Skeletal muscle satellite cell (primary cell): ENCODE measurements at regions not wholly inside any gene's neighbourhood (a gene's known extent, or its start where the extent isn't known, plus 50 kb on each side); places are given as distances from the start of the nearest gene placed in this dataset.
"Not testable (repeated sequence)": the region's sequence is repeated elsewhere in the genome, so short reads cannot be mapped to it uniquely, and the experiment has no call there.

Experiments used
- H3K27me3 ChIP-seq: 2 replicates; pipeline ENCODE4 v1.7.0; 2013; ENCODE audit warnings: low read length; ENCODE audit not compliant: control insufficient read depth, insufficient read depth
- H3K36me3 ChIP-seq: 2 replicates; pipeline ENCODE4 v1.7.0; 2013; ENCODE audit warnings: mild to moderate bottlenecking, control low read depth, low read length; ENCODE audit not compliant: insufficient read depth
- H3K4me1 ChIP-seq: 2 replicates; pipeline ENCODE4 v1.7.0; 2013; ENCODE audit warnings: low read length; ENCODE audit not compliant: control insufficient read depth, insufficient read depth
- H3K4me2 ChIP-seq: 2 replicates; pipeline ENCODE4 v1.7.0; 2013; ENCODE audit warnings: mild to moderate bottlenecking, low read length
- H3K4me3 ChIP-seq: 2 replicates; pipeline ENCODE4 v1.7.0; 2013; ENCODE audit warnings: low read length
- H3K9ac ChIP-seq: 2 replicates; pipeline ENCODE4 v1.7.0; 2013; ENCODE audit warnings: mild to moderate bottlenecking, low read depth, low read length, moderate library complexity
- H3K9me3 ChIP-seq: replicated peaks from 2 replicates; pipeline ENCODE4 v1.7.0; 2013; ENCODE audit warnings: mild to moderate bottlenecking, control low read depth, low read length

DNA sequence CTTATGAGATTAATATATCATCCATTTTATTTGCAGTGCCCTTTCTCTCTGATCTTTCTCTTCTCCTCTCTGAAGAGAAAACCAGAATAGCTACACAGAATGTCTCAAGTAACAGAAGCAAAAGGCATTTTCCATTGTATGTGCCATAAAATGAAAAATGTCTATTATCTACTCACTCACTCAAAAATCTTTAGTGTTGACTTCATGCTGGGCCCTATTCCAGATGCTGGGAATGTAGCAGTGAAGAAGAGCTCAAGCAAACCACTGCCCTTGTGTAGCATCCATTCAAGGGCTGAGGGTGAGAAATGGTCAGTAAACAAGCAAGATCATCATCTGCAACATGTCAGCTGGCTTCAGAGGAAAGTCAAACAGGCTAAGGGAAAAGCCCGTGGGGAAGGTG is 427.7 kb downstream of the METTL4 start:
- Histone ChIP-seq H3K4me2 (no peak overlapping the region), H3K4me1 (no peaks in the 10 kb centered on the region)

DNA sequence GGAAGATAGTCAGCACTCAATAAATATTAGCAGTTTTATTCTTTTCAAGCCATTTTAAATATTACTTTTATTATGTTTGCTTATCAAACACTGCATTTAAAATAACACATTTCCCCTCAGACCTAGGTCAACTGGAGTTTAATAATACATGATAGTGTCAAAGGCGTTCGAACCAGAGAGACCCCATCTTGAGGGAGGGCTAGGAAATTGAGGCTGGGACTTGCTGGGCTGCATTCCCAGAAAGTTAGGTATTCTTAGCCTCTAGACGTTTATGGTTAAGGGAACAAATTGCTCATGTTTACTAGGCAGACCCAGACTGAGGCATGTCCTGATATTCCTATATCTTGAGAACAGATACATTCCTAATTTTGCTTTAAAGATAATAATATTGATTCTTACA is 426.5 kb downstream of the METTL4 start:
- H3K9ac ChIP-seq, result no peak overlapping the region
- no peaks in the 10 kb centered on the region for H3K36me3 ChIP-seq
- no peak overlapping the region for H3K4me2 ChIP-seq
- H3K9me3 ChIP-seq, result no peaks in the 10 kb centered on the region
- no peak overlapping the region for H3K4me3 ChIP-seq
- H3K4me1 ChIP-seq, result no peaks in the 10 kb centered on the region
- H3K27me3 ChIP-seq, result no peaks in the 10 kb centered on the region

More for the DNA sequence above, 427.7 kb downstream of the METTL4 start:
- H3K36me3 ChIP-seq, result no peaks in the 10 kb centered on the region
- H3K9me3 ChIP-seq, result no peaks in the 10 kb centered on the region
- no peaks in the 10 kb centered on the region for H3K27me3 ChIP-seq
- no peak overlapping the region for H3K9ac ChIP-seq
- no peak overlapping the region for H3K4me3 ChIP-seq

DNA sequence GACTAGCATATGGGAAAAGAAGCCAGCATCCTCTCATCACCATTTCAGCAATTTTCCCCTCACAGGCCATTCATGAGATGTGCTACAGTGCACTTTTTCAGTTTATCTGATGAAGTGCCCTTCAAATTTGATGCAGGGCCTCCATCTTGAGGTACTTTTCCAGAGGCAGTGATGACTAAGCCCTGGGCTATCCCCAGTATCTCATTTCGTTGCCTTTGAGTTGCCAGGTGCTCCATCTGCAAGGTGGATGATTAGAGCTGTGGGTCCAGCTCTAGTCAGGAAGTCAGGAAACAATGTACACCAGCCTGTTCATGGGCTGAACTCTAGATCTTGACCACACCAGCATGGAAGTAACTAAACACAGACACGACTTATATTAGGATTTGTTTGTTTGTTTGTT is 425.2 kb downstream of the METTL4 start:
- no peaks in the 10 kb centered on the region for H3K27me3 ChIP-seq
- H3K36me3 ChIP-seq, result no peaks in the 10 kb centered on the region
- H3K4me2 ChIP-seq, result no peak overlapping the region
- H3K4me1 ChIP-seq, result no peaks in the 10 kb centered on the region
- no peak overlapping the region for H3K9ac ChIP-seq
- H3K4me3 ChIP-seq, result no peak overlapping the region
- no peaks in the 10 kb centered on the region for H3K9me3 ChIP-seq

DNA sequence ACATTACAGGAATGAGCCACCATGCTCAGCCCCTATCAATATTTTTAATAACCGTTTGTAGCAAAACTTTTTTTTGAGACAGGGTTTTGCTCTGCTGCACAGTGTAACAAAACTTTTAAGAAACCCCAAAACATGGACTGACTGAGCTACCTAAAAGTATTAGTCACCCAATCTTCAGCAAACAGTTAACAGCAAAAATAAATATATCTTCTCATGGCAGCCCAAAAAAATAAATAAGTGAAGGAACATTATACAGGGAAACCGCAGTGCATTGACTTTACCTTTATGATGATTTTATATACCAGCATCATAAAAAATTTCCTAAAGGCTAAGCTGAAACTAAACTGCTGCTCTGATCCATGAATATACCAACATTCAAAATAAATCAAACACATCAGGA is 424.6 kb downstream of the METTL4 start:
- Histone ChIP-seq H3K4me2 (no peak overlapping the region), H3K4me1 (no peaks in the 10 kb centered on the region), H3K36me3 (no peaks in the 10 kb centered on the region), H3K4me3 (no peak overlapping the region), H3K9me3 (no peaks in the 10 kb centered on the region), H3K9ac (no peak overlapping the region), H3K27me3 (no peaks in the 10 kb centered on the region)

DNA sequence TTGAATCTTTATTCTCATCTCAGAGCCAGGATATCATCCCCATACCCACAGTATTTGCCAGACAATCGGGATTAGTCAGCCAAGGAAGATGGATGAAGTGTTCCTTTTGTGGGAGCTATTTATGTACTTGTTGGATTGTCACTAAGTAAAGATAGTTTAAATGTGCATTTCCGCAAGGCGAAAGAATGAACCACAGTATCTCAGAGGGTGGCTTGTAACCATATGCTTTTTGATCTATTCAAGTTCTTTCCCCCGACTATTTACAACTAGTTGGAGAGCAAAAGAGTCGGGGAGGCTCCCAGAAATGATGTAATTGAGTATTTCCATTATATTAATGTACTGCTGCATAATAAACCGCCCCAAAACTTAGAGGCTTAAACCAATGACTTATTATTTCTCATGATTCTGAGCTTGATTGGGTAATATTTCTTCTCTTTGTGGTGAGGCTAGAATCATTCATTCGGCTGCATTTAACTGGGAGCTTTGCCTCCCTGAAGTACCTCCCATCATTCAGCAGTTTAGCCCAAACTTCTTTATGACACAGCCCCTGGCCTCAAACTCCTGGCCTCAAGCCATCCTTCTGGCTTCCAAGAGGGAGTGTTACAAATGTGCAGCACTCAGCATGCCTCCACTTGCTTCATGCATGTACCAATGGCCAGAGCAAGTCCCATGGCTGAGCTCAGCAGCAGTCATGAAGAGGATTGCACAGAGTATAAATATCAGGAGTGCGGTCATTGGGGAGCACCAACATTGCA is 423.7 kb downstream of the METTL4 start:
- Histone ChIP-seq H3K4me2 (no peak overlapping the region), H3K4me1 (no peaks in the 10 kb centered on the region), H3K9ac (no peak overlapping the region), H3K27me3 (no peaks in the 10 kb centered on the region), H3K36me3 (no peaks in the 10 kb centered on the region), H3K4me3 (no peak overlapping the region), H3K9me3 (no peaks in the 10 kb centered on the region)

DNA sequence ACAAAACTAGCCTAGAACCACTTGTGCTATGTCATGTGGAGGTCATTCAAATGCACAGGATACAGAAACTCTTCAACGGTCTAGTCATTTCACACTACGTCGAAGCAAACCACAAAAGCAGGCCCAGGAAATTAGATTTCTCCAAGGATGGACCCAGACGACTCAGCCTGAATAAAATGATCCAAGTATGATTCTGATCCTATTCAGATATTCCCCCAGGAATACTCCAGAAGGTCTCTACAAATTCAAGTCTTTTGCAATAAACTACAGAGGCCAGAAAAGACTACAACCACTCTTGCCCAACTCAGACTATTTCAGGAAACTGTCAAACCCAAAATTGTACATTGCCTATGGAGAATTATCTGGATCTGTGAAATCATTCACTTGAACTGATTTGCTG is 422.5 kb downstream of the METTL4 start:
- H3K4me1 ChIP-seq, result no peaks in the 10 kb centered on the region
- no peak overlapping the region for H3K4me2 ChIP-seq
- no peaks in the 10 kb centered on the region for H3K36me3 ChIP-seq
- no peaks in the 10 kb centered on the region for H3K27me3 ChIP-seq
- no peak overlapping the region for H3K9ac ChIP-seq
- no peak overlapping the region for H3K4me3 ChIP-seq
- H3K9me3 ChIP-seq, result no peaks in the 10 kb centered on the region

DNA sequence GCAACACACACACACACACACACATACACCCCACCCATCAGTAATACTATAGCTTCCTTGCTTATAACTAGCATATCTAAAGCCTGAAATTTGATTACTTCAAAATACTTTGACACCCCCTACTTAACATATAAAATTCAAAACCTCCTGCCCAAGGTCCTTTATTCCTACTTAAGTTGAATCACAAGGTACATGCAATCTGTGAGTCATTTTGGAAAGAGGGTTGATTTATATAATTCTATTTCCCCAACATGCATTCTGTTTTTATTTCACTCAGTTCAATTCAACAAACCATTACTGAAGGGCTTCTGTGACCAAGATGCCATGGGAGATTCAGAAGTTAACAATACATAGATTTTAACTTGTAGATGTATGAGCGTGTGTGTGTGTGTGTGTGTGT is 420.7 kb downstream of the METTL4 start:
- Histone ChIP-seq H3K36me3 (no peaks in the 10 kb centered on the region), H3K27me3 (no peaks in the 10 kb centered on the region), H3K4me2 (no peak overlapping the region), H3K4me1 (no peaks in the 10 kb centered on the region), H3K9ac (no peak overlapping the region), H3K4me3 (no peak overlapping the region), H3K9me3 (no peaks in the 10 kb centered on the region)

DNA sequence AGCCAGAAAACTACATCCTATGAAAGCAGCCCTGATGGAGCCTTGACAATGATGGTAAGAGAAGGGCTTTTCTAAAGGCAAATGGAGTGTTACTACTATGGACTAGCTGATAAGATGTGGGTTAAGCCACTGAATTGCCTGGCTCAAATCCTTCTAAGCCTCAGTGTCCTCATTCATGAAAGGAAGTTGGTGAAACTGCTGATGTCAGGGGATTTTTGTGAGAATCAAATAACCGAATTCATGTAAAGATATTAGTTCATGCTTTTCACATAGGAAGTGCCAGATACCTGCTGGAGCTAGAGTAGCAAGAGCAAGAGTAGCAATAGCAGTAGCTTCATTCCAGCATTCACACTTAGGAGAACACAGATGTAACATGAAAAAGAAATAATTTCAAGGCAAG is 417.0 kb downstream of the METTL4 start:
- Histone ChIP-seq H3K9me3 (no peaks in the 10 kb centered on the region), H3K4me1 (no peaks in the 10 kb centered on the region), H3K36me3 (no peaks in the 10 kb centered on the region), H3K4me3 (no peak overlapping the region), H3K4me2 (no peak overlapping the region), H3K27me3 (no peaks in the 10 kb centered on the region), H3K9ac (no peak overlapping the region)

DNA sequence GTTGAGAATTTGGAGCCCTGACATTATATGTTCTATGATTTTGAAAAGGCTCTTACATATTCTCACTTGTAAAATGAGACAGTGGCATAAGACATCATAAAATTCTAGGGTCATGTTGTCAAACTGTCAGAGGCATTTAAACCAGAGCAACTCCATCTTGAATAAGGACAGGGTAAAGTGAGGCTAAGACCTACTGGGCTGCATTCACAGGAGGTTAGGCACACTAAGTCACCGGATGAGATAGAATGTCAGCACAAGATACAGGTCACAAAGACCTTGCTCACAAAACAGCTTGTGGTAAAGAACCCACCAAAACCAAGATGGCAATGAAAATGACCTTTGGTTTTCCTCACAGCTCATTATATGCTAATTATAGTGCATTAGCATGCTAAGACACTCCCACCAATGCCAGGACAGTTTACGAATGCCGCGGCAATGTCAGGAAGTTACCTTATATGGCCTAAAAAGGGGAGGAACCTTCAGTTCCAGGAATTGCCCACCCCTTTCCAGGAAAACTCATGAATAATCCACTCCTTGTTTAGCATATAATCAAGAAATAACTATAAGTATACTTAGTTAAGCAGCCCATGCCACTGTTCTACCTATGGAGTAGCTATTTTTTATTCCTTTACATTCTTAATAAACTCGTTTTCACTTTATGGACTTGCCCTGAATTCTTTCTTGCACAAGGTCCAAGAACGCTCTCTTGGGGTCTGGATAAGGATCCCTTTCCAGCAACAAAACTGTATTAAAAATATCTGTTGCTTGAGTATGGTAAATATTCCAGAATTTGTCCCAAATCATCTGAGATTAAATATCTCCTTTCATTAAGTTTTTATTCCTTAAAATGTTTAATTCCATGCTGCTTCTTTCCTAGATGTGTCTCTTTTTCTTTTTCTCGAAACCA is 406.4 kb downstream of the METTL4 start:
- no peaks in the 10 kb centered on the region for H3K9me3 ChIP-seq
- H3K4me3 ChIP-seq, result no peak overlapping the region
- no peak overlapping the region for H3K4me2 ChIP-seq
- H3K4me1 ChIP-seq, result no peaks in the 10 kb centered on the region
- H3K36me3 ChIP-seq, result no peaks in the 10 kb centered on the region
- H3K9ac ChIP-seq, result no peak overlapping the region
- no peaks in the 10 kb centered on the region for H3K27me3 ChIP-seq

DNA sequence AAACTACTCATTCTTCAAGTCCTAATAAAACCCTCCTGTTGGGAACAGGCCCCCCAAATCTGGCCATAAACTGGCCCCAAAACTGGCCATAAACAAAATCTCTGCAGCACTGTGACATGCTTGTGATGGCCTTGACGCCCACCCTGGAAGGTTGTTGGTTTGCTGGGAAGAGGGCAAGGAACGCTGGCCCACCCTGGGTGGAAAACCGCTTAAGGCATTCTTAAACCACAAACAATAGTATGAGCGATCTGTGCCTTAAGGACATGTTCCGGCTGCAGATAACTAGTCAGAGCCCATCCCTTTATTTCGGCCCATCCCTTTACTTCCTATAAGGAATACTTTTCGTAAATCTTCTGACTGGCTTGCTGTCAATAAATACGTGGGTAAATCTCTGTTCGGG is 404.4 kb downstream of the METTL4 start:
- not testable (repeated sequence) for H3K4me1 ChIP-seq, H3K4me3 ChIP-seq, H3K36me3 ChIP-seq, H3K9ac ChIP-seq, H3K27me3 ChIP-seq, H3K9me3 ChIP-seq, H3K4me2 ChIP-seq

DNA sequence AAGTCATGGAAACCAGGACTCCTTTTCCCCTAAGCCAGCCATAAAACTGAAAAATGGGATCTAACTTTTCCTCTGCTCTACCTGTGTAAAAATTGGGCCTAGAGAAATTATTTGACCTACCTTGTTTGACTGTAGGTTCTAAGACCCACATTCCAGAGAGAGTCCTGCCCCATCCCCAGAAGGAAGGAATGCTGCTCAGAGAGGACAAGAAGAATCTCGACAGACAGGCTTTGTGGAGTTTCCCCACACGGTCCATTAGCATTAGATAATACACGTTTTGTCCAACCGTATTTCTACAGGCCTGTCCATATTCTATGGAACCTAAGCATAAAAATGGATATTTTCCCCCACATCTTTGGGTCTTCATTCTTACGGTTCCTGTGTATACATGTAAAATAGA is 403.3 kb downstream of the METTL4 start:
- H3K36me3 ChIP-seq, result no peaks in the 10 kb centered on the region
- no peak overlapping the region for H3K9ac ChIP-seq
- H3K4me1 ChIP-seq, result no peaks in the 10 kb centered on the region
- H3K4me3 ChIP-seq, result no peak overlapping the region
- no peaks in the 10 kb centered on the region for H3K27me3 ChIP-seq
- no peak overlapping the region for H3K4me2 ChIP-seq
- H3K9me3 ChIP-seq, result no peaks in the 10 kb centered on the region

DNA sequence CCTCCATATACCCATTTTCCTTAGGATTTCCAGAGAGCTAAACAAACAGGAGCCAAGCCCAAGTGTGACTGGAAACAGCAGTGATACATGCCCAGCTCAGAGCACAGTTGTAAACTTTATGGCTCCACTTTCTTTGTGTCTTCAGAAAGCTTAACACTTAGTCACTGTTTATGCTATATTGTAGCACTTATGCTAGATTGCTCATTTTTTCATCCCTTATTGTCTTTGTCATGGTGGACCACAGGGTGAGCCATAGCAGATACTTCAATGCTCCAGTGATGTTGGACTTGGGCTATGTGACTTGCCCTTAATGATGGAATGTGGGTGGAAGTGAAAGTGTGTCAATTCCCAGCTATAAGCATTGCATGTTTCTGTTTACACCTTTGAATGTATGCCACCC is 401.6 kb downstream of the METTL4 start:
- Histone ChIP-seq H3K4me3 (no peak overlapping the region), H3K9me3 (no peaks in the 10 kb centered on the region), H3K27me3 (no peaks in the 10 kb centered on the region), H3K4me2 (no peak overlapping the region), H3K36me3 (no peaks in the 10 kb centered on the region), H3K9ac (no peak overlapping the region), H3K4me1 (no peaks in the 10 kb centered on the region)
